Central memory CD8-positive, alpha-beta T cell (primary cell): ENCODE measurements at regions not wholly inside any gene's neighbourhood (a gene's known extent, or its start where the extent isn't known, plus 50 kb on each side); places are given as distances from the start of the nearest gene placed in this dataset.

Experiments
- ATAC-seq: fragments of 150-1000 bp; cut with Tn5 transposase; replicated peaks from 2 replicates; pipeline ENCODE4 v1.10.0; 2022; ENCODE audit warnings: mild to moderate bottlenecking, moderate FRiP score, moderate number of reproducible peaks; ENCODE audit not compliant: poor library complexity, severe bottlenecking; ENCODE audit errors: extremely low read depth
- DNase-seq, 2 donors: peaks; one replicate each; pipeline ENCODE4 v3.0.0; 2021; ENCODE audit warnings: low spot score in 2 of 2
- H3K27ac Mint-ChIP-seq: one replicate; pipeline ENCODE4 v1.8.0; 2022; ENCODE audit warnings: low read depth, mild to moderate bottlenecking, moderate library complexity, mixed read lengths
- H3K27me3 Mint-ChIP-seq: one replicate; pipeline ENCODE4 v1.8.0; 2022; ENCODE audit warnings: mixed read lengths
- H3K36me3 Mint-ChIP-seq: one replicate; pipeline ENCODE4 v1.8.0; 2022; ENCODE audit warnings: mild to moderate bottlenecking, moderate library complexity, mixed read lengths; ENCODE audit not compliant: insufficient read depth
- H3K4me1 Mint-ChIP-seq: one replicate; pipeline ENCODE4 v1.8.0; 2022; ENCODE audit warnings: mixed read lengths
- H3K4me3 Mint-ChIP-seq: one replicate; pipeline ENCODE4 v1.8.0; 2022; ENCODE audit warnings: mild to moderate bottlenecking, moderate library complexity, mixed read lengths
- H3K9me3 Mint-ChIP-seq: one replicate; pipeline ENCODE4 v1.8.0; 2022; ENCODE audit warnings: mixed read lengths

DNA sequence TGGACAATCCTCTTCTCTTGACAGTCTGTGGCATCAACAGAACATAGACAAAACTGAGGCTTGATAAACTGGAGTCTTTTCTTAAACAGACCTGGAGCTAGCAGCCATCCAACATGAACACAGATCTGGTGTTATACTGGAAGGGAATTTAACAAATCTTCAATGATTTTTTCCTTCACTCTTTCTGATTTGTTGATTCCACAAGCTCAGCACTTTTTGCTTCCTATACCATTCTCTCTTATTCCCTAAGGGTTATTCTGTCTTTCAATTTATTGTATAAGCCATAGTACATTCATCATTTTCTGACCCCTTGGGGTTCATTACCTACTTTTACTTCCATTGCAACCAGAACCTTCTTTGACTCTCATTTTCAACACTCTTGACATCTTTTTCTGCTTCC, 1255.6 kb downstream of the NLGN4Y start:
- H3K27me3 Mint-ChIP-seq: no peaks in the 10 kb centered on the region
- no peaks in the 10 kb centered on the region for H3K4me1 Mint-ChIP-seq
- H3K27ac Mint-ChIP-seq: no peak overlapping the region
- H3K36me3 Mint-ChIP-seq: peaks cover 2% of the 10 kb centered on the region
- DNase-seq (no peak), ATAC-seq (no peak)
- H3K4me3 Mint-ChIP-seq: no peak overlapping the region
- peaks cover 11% of the 10 kb centered on the region for H3K9me3 Mint-ChIP-seq

DNA sequence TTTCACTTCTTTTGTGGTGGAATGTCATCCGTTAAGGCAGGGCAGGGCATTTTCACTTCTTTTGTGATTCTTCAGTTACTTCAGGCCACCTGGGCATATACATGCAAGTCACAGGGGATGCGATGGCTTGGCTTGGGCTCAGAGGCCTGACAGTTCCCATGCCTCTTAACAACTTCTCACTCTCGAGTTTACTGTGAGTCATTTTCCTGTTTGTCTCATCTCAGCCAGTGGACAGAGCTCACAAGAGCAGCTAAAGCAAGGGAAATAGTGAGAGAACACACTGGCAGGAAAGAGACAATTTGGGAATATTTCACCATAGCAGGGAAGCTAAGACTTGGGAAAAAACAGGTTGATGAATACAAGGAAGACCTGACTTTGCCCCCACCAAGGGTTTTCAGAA, 1275.7 kb downstream of the NLGN4Y start:
- H3K9me3 Mint-ChIP-seq: peaks cover 14% of the 10 kb centered on the region
- H3K27ac Mint-ChIP-seq: no peak overlapping the region
- ATAC-seq (no peak), DNase-seq (no peak)
- H3K4me1 Mint-ChIP-seq: no peaks in the 10 kb centered on the region
- no peak overlapping the region for H3K4me3 Mint-ChIP-seq
- no peaks in the 10 kb centered on the region for H3K27me3 Mint-ChIP-seq
- peaks cover 2% of the 10 kb centered on the region for H3K36me3 Mint-ChIP-seq

GRCh38 chrY:15805985-15806384, 1281.7 kb downstream of the NLGN4Y start:
- Mint-ChIP-seq H3K4me1 (no peaks in the 10 kb centered on the region), H3K9me3 (peaks cover 6% of the 10 kb centered on the region), H3K4me3 (no peak overlapping the region), H3K36me3 (no peaks in the 10 kb centered on the region), H3K27me3 (no peaks in the 10 kb centered on the region), H3K27ac (no peak overlapping the region)
- DNase-seq (no peak), ATAC-seq (no peak)

- Mint-ChIP-seq H3K4me1 (no peaks in the 10 kb centered on the region), H3K9me3 (peaks cover 22% of the 10 kb centered on the region), H3K4me3 (no peak overlapping the region), H3K27ac (no peak overlapping the region), H3K36me3 (no peaks in the 10 kb centered on the region), H3K27me3 (no peaks in the 10 kb centered on the region)
- no peak for ATAC-seq
- DNase-seq: no peak
Measured at GRCh38 chrY:15814241-15814640, 1289.9 kb downstream of the NLGN4Y start.
